AG04450 (cell line): ENCODE measurements at regions not wholly inside any gene's neighbourhood (a gene's known extent, or its start where the extent isn't known, plus 50 kb on each side); places are given as distances from the start of the nearest gene placed in this dataset.

Source experiments
- CTCF ChIA-PET: fragments of 300-600, 350-600 bp; formaldehyde crosslinking; extraction: SDS; loops from one replicate; lab custom pipeline; 2022; ENCODE audit warnings: antibody characterized with exemption, inconsistent platforms; lab: Charles Lee
- POLR2A ChIA-PET: fragments of 350-600 bp; formaldehyde crosslinking; extraction: SDS; loops from one replicate; lab custom pipeline; 2021; ENCODE audit warnings: antibody characterized with exemption, inconsistent platforms; lab: Yijun Ruan, JAX
- DNase-seq: peaks from one replicate; pipeline ENCODE4 v3.0.0-alpha.2; 2011; ENCODE audit warnings: low read depth, low spot score
- H3K27ac ChIP-seq: one replicate; pipeline ENCODE4 v1.5.1; 2012; ENCODE audit warnings: low read depth, low read length, control low read depth
- H3K27me3 ChIP-seq: one replicate; pipeline ENCODE4 v1.6.0; 2012; ENCODE audit warnings: low read length; ENCODE audit not compliant: control insufficient read depth, insufficient read depth
- H3K4me3 ChIP-seq: 2 replicates; pipeline ENCODE4 v1.5.1; 2011; ENCODE audit warnings: mild to moderate bottlenecking, low read depth, low read length, control low read depth
- H3K9me3 ChIP-seq: 2 replicates; pipeline ENCODE4 v1.5.1; 2012; ENCODE audit warnings: low read length; ENCODE audit not compliant: control insufficient read depth, insufficient read depth
- CTCF ChIP-seq: IDR thresholded peaks from 2 replicates; pipeline ENCODE4 v1.5.1; 2011; ENCODE audit warnings: low read depth, low read length, control low read depth, inconsistent platforms

GRCh38 chr2:226079196-226079595 lies 679.7 kb downstream of the NYAP2 start:
- Histone ChIP-seq H3K4me3 (no peak overlapping the region), H3K27me3 (no peaks in the 10 kb centered on the region), H3K27ac (peak overlapping the region; percentile 55), H3K9me3 (peaks cover 3% of the 10 kb centered on the region; the same call in 1 of the 2 replicates)
- CTCF ChIA-PET: no interaction called here
- no peak for DNase-seq
- TF ChIP-seq CTCF: no peak
- POLR2A ChIA-PET: interaction anchor here (2.3 kb wide), 1 partner anchor 39 kb away, joined by 11 read pairs; no protein-coding TSS in a partner anchor

GRCh38 chr2:226078666-226079065 lies 679.2 kb downstream of the NYAP2 start:
- Histone ChIP-seq H3K4me3 (no peak overlapping the region), H3K27me3 (no peaks in the 10 kb centered on the region), H3K27ac (peak overlapping the region; percentile 55), H3K9me3 (0 out of 2 replicates have a peak, but pooled peaks cover 2% of the 10 kb centered on the region)
- ChIA-PET POLR2A (interaction anchor here (2.3 kb wide), 1 partner anchor 40 kb away, joined by 11 read pairs; no protein-coding TSS in a partner anchor), CTCF (no interaction called here)
- DNase-seq: no peak
- TF ChIP-seq CTCF: no peak

- no peak overlapping the region for H3K4me3 ChIP-seq
- H3K9me3 ChIP-seq: 0 out of 2 replicates have a peak, but pooled peaks cover 2% of the 10 kb centered on the region
- DNase-seq: no peak
- no peak overlapping the region for H3K27ac ChIP-seq
- no peak for TF ChIP-seq CTCF
- ChIA-PET CTCF (no interaction called here), POLR2A (no interaction called here)
- no peaks in the 10 kb centered on the region for H3K27me3 ChIP-seq
Observed at GRCh38 chr2:226077841-226078240, 678.3 kb downstream of the NYAP2 start.

- ChIA-PET POLR2A (interaction anchor here (0.7 kb wide), 1 partner anchor 110 kb away, joined by 4 read pairs; no protein-coding TSS in a partner anchor), CTCF (no interaction called here)
- Histone ChIP-seq H3K27ac (no peak overlapping the region), H3K27me3 (no peaks in the 10 kb centered on the region), H3K9me3 (0 out of 2 replicates have a peak, but pooled peaks cover 2% of the 10 kb centered on the region), H3K4me3 (no peak overlapping the region)
- DNase-seq: peak; percentile 51
- TF ChIP-seq CTCF: no peak
Observed at GRCh38 chr2:226077031-226077430, 677.5 kb downstream of the NYAP2 start.

- Histone ChIP-seq H3K4me3 (no peak overlapping the region), H3K9me3 (0 out of 2 replicates have a peak, but pooled peaks cover 2% of the 10 kb centered on the region), H3K27ac (no peak overlapping the region), H3K27me3 (no peaks in the 10 kb centered on the region)
- CTCF ChIA-PET: no interaction called here
- no peak for TF ChIP-seq CTCF
- DNase-seq: no peak
- POLR2A ChIA-PET: no interaction called here
Observed at GRCh38 chr2:226076529-226076928, 677.0 kb downstream of the NYAP2 start.
